Cardiac fibroblast (primary cell): ENCODE measurements at regions not wholly inside any gene's neighbourhood (a gene's known extent, or its start where the extent isn't known, plus 50 kb on each side); places are given as distances from the start of the nearest gene placed in this dataset.

Experiments used
- DNase-seq, 2 donors: peaks; one replicate each; pipeline versions ENCODE4 v3.0.0 to v3.0.0-alpha.2; 2010; ENCODE audit warnings: low read depth in 2 of 2
- H3K4me3 ChIP-seq, 2 donors: replicated peaks in 1 of 2; 1 replicate in 1 of 2; 2 replicates in 1 of 2; pipeline ENCODE4 v1.5.1; 2011; ENCODE audit warnings: low read depth in 2 of 2, low read length in 2 of 2, mild to moderate bottlenecking in 2 of 2, moderate library complexity in 1 of 2
- CTCF ChIP-seq: IDR thresholded peaks from one replicate; pipeline ENCODE4 v1.5.1; 2011; ENCODE audit warnings: low read depth, mild to moderate bottlenecking, low read length, inconsistent platforms

GRCh38 chr21:35396655-35397054 lies 347.6 kb upstream of the RUNX1 start:
- DNase-seq, result no peak
- TF ChIP-seq CTCF, result no peak
- H3K4me3 ChIP-seq, result no peak overlapping the region

- H3K4me3 ChIP-seq, result no peak overlapping the region
- peak; percentile 54 to 68 for DNase-seq
- TF ChIP-seq CTCF, result no peak
Observed at GRCh38 chr21:35395728-35396127, 346.6 kb upstream of the RUNX1 start.

GRCh38 chr21:35394634-35395369 lies 345.7 kb upstream of the RUNX1 start:
- no peak for TF ChIP-seq CTCF
- peak in 1 of 2 donors; percentile 4 for DNase-seq
- no peak overlapping the region for H3K4me3 ChIP-seq

GRCh38 chr21:35394049-35394448 lies 344.9 kb upstream of the RUNX1 start:
- no peak overlapping the region for H3K4me3 ChIP-seq
- peak in 1 of 2 donors; percentile 51 for DNase-seq
- no peak for TF ChIP-seq CTCF

- no peak overlapping the region for H3K4me3 ChIP-seq
- peak; percentile 50 to 59 for DNase-seq
- no peak for TF ChIP-seq CTCF
Observed at GRCh38 chr21:35390013-35390776, 341.1 kb upstream of the RUNX1 start.

- no peak for TF ChIP-seq CTCF
- H3K4me3 ChIP-seq, result no peak overlapping the region
- no peak for DNase-seq
Observed at GRCh38 chr21:35386491-35387079, 337.5 kb upstream of the RUNX1 start.
